ENCODE measurements at regions not wholly inside any gene's neighbourhood (a gene's known extent, or its start where the extent isn't known, plus 50 kb on each side); places are given as distances from the start of the nearest gene placed in this dataset.

- no peak for DNase-seq (ENCODE audit: low read depth)
- TF ChIP-seq CTCF (IDR thresholded peaks at IDR 0.05; ENCODE audit: control insufficient read depth, insufficient read depth, low read depth, low read length, missing control alignments): no peak
- H3K4me3 ChIP-seq (ENCODE audit: control insufficient read depth, low read depth, low read length): no peak overlapping the region
Observed at GRCh38 chr14:95439881-95440280, 76.6 kb downstream of the SYNE3 start.

- no peak for DNase-seq (ENCODE audit: low read depth)
- H3K4me3 ChIP-seq (ENCODE audit: control insufficient read depth, low read depth, low read length): no peak overlapping the region
- no peak for TF ChIP-seq CTCF (IDR thresholded peaks at IDR 0.05; ENCODE audit: control insufficient read depth, insufficient read depth, low read depth, low read length, missing control alignments)
Observed at GRCh38 chr14:95437715-95438114, 78.7 kb downstream of the SYNE3 start.

GRCh38 chr14:95436354-95436753 lies 80.1 kb downstream of the SYNE3 start:
- H3K4me3 ChIP-seq (ENCODE audit: control insufficient read depth, low read depth, low read length): no peak overlapping the region
- no peak for TF ChIP-seq CTCF (IDR thresholded peaks at IDR 0.05; ENCODE audit: control insufficient read depth, insufficient read depth, low read depth, low read length, missing control alignments)

GRCh38 chr14:95434121-95434520 lies 82.3 kb downstream of the SYNE3 start:
- DNase-seq (ENCODE audit: low read depth): no peak
- H3K4me3 ChIP-seq (ENCODE audit: control insufficient read depth, low read depth, low read length): no peak overlapping the region
- TF ChIP-seq CTCF (IDR thresholded peaks at IDR 0.05; ENCODE audit: control insufficient read depth, insufficient read depth, low read depth, low read length, missing control alignments): no peak

More at GRCh38 chr14:95436354-95436753, 80.1 kb downstream of the SYNE3 start:
- no peak for DNase-seq (ENCODE audit: low read depth)

- TF ChIP-seq CTCF (IDR thresholded peaks at IDR 0.05; ENCODE audit: control insufficient read depth, insufficient read depth, low read depth, low read length, missing control alignments): no peak
- no peak for DNase-seq (ENCODE audit: low read depth)
Observed at GRCh38 chr14:95433094-95433478, 83.4 kb downstream of the SYNE3 start.

GRCh38 chr14:95432144-95433093 lies 84.0 kb downstream of the SYNE3 start:
- no peak for DNase-seq (ENCODE audit: low read depth)
- TF ChIP-seq CTCF (IDR thresholded peaks at IDR 0.05; ENCODE audit: control insufficient read depth, insufficient read depth, low read depth, low read length, missing control alignments): peak; percentile 67

More at GRCh38 chr14:95433094-95433478, 83.4 kb downstream of the SYNE3 start:
- no peak overlapping the region for H3K4me3 ChIP-seq (ENCODE audit: control insufficient read depth, low read depth, low read length)

More at GRCh38 chr14:95432144-95433093, 84.0 kb downstream of the SYNE3 start:
- H3K4me3 ChIP-seq (ENCODE audit: control insufficient read depth, low read depth, low read length): no peak overlapping the region

Measured in AG09309 (cell line).